ENCODE measurements at regions not wholly inside any gene's neighbourhood (a gene's known extent, or its start where the extent isn't known, plus 50 kb on each side); places are given as distances from the start of the nearest gene placed in this dataset.

DNA sequence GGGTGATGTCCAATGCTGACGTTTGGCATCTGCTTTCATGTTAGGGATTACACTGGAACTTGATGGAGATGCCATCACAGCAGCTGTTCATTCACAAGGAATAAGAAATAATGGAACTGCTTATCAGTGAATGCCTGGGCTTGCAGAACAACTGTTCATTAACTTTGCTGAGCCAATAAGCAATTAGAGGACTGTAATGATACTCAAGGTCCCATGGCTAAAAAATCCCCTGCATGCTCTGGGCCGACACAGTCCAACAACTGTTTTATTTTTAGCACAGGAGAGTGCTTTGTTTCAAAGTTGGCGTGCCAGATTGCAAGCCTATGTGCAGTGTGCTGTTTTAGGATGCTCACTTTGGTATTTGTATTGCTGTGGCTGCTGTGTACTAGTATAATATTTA lies 408.0 kb upstream of the RGPD4 start:
- Histone ChIP-seq H3K4me3 (replicated peaks; ENCODE audit: insufficient read depth, low read length) (no peak overlapping the region), H3K27ac (replicated peaks) (no peak overlapping the region), H3K27me3 (ENCODE audit: insufficient read depth, poor library complexity, severe bottlenecking) (no peaks in the 10 kb centered on the region)
- TF ChIP-seq REST (IDR thresholded peaks at IDR 0.05; ENCODE audit: insufficient replicate concordance, low read depth) (no peak), CTCF (IDR thresholded peaks at IDR 0.05; ENCODE audit: insufficient read depth, low read length) (no peak), GABPA (IDR thresholded peaks at IDR 0.05; ENCODE audit: low read depth) (no peak)
- no peak for DNase-seq (ENCODE audit: low read depth in 1 of 2, low spot score in 1 of 2)

GRCh38 chr2:107419191-107419590 lies 407.5 kb upstream of the RGPD4 start:
- no peak for DNase-seq (ENCODE audit: low read depth in 1 of 2, low spot score in 1 of 2)
- Histone ChIP-seq H3K4me3 (replicated peaks; ENCODE audit: insufficient read depth, low read length) (no peak overlapping the region), H3K27me3 (ENCODE audit: insufficient read depth, poor library complexity, severe bottlenecking) (no peaks in the 10 kb centered on the region), H3K27ac (replicated peaks) (no peak overlapping the region)
- TF ChIP-seq GABPA (IDR thresholded peaks at IDR 0.05; ENCODE audit: low read depth) (no peak), CTCF (IDR thresholded peaks at IDR 0.05; ENCODE audit: insufficient read depth, low read length) (no peak), REST (IDR thresholded peaks at IDR 0.05; ENCODE audit: insufficient replicate concordance, low read depth) (no peak), POLR2AphosphoS5 (IDR thresholded peaks at IDR 0.05; ENCODE audit: low read depth) (no peak), SPI1 (IDR thresholded peaks at IDR 0.05; ENCODE audit: borderline replicate concordance, low read depth) (no peak)

GRCh38 chr2:107428781-107429180 lies 397.9 kb upstream of the RGPD4 start:
- no peak for TF ChIP-seq GABPA (IDR thresholded peaks at IDR 0.05; ENCODE audit: low read depth)
- TF ChIP-seq SPI1 (IDR thresholded peaks at IDR 0.05; ENCODE audit: borderline replicate concordance, low read depth): no peak
- TF ChIP-seq CTCF (IDR thresholded peaks at IDR 0.05; ENCODE audit: insufficient read depth, low read length): no peak
- TF ChIP-seq POLR2AphosphoS5 (IDR thresholded peaks at IDR 0.05; ENCODE audit: low read depth): no peak
- no peak for TF ChIP-seq REST (IDR thresholded peaks at IDR 0.05; ENCODE audit: insufficient replicate concordance, low read depth)
- H3K27ac ChIP-seq (replicated peaks): no peak overlapping the region
- H3K27me3 ChIP-seq (ENCODE audit: insufficient read depth, poor library complexity, severe bottlenecking): no peaks in the 10 kb centered on the region
- no peak for DNase-seq (ENCODE audit: low read depth in 1 of 2, low spot score in 1 of 2)
- no peak overlapping the region for H3K4me3 ChIP-seq (replicated peaks; ENCODE audit: insufficient read depth, low read length)

All from HL-60 (cell line).